H9 (cell line): ENCODE measurements at regions not wholly inside any gene's neighbourhood (a gene's known extent, or its start where the extent isn't known, plus 50 kb on each side); places are given as distances from the start of the nearest gene placed in this dataset.

Experiments
- DNase-seq: peaks from one replicate; pipeline ENCODE4 v3.0.0-alpha.2; 2017
- H2AFZ ChIP-seq: one replicate; pipeline ENCODE4 v1.6.1; 2013; ENCODE audit warnings: mild to moderate bottlenecking, low read length, control low read depth, moderate library complexity
- H2AK5ac ChIP-seq: 2 replicates; pipeline ENCODE4 v1.6.1; 2013; ENCODE audit warnings: low read length, control low read depth, mixed read lengths; ENCODE audit not compliant: insufficient read length
- H2BK120ac ChIP-seq: one replicate; pipeline ENCODE4 v1.6.1; 2013; ENCODE audit warnings: low read depth, mild to moderate bottlenecking, low read length, control low read depth, inconsistent platforms; ENCODE audit not compliant: poor library complexity, severe bottlenecking
- H2BK12ac ChIP-seq: 2 replicates; pipeline ENCODE4 v1.6.1; 2013; ENCODE audit warnings: low read length, control low read depth, mixed read lengths, low read depth; ENCODE audit not compliant: insufficient read length
- H2BK15ac ChIP-seq: 2 replicates; pipeline ENCODE4 v1.6.1; 2013; ENCODE audit warnings: low read depth, low read length, control low read depth
- H2BK20ac ChIP-seq: one replicate; pipeline ENCODE4 v1.6.1; 2013; ENCODE audit warnings: low read depth, mild to moderate bottlenecking, low read length, control low read depth, inconsistent platforms; ENCODE audit not compliant: poor library complexity, severe bottlenecking
- H2BK5ac ChIP-seq: 2 replicates; pipeline ENCODE4 v1.6.1; 2013; ENCODE audit warnings: low read length, control low read depth, mixed read lengths; ENCODE audit not compliant: insufficient read length
- H3K14ac ChIP-seq: 2 replicates; pipeline ENCODE4 v1.6.1; 2013; ENCODE audit warnings: low read length, control low read depth; ENCODE audit not compliant: insufficient read depth
- H3K18ac ChIP-seq: 2 replicates; pipeline ENCODE4 v1.6.1; 2013; ENCODE audit warnings: low read depth, mild to moderate bottlenecking, mixed read lengths, low read length, control low read depth; ENCODE audit not compliant: insufficient read length
- H3K23ac ChIP-seq: 2 replicates; pipeline ENCODE4 v1.6.1; 2013; ENCODE audit warnings: low read length, control low read depth, mixed read lengths, low read depth; ENCODE audit not compliant: insufficient read length
- H3K23me2 ChIP-seq: 2 replicates; pipeline ENCODE4 v1.6.1; 2013; ENCODE audit warnings: low read depth, mild to moderate bottlenecking, mixed read lengths, low read length, control low read depth; ENCODE audit not compliant: insufficient read length, poor library complexity, severe bottlenecking
- H3K27ac ChIP-seq: 2 replicates; pipeline ENCODE4 v1.5.1; 2013; ENCODE audit warnings: low read length, control low read depth, mixed read lengths, low read depth; ENCODE audit not compliant: insufficient read length
- H3K27me3 ChIP-seq: 2 replicates; pipeline ENCODE4 v1.6.1; 2013; ENCODE audit warnings: low read length, control low read depth, inconsistent platforms; ENCODE audit not compliant: insufficient read depth
- H3K4ac ChIP-seq: 2 replicates; pipeline ENCODE4 v1.6.1; 2013; ENCODE audit warnings: low read depth, mild to moderate bottlenecking, control low read depth, inconsistent platforms, low read length, moderate library complexity
- H3K4me1 ChIP-seq: 2 replicates; pipeline ENCODE4 v1.6.1; 2013; ENCODE audit warnings: low read length, control low read depth, inconsistent platforms; ENCODE audit not compliant: insufficient read depth
- H3K4me2 ChIP-seq: 2 replicates; pipeline ENCODE4 v1.6.1; 2013; ENCODE audit warnings: low read length, control low read depth, mixed read lengths; ENCODE audit not compliant: insufficient read length, insufficient read depth
- H3K56ac ChIP-seq: 2 replicates; pipeline ENCODE4 v1.6.1; 2013; ENCODE audit warnings: low read depth, mild to moderate bottlenecking, mixed read lengths, low read length, control low read depth; ENCODE audit not compliant: insufficient read length
- H3K79me1 ChIP-seq: 2 replicates; pipeline ENCODE4 v1.6.1; 2013; ENCODE audit warnings: low read depth, mild to moderate bottlenecking, moderate library complexity, low read length, control low read depth, inconsistent platforms; ENCODE audit not compliant: insufficient read depth, poor library complexity, severe bottlenecking
- H3K79me2 ChIP-seq: 2 replicates; pipeline ENCODE4 v1.6.1; 2013; ENCODE audit warnings: low read length, control low read depth, inconsistent platforms; ENCODE audit not compliant: insufficient read depth
- H3K9ac ChIP-seq: 2 replicates; pipeline ENCODE4 v1.6.1; 2013; ENCODE audit warnings: low read length, control low read depth, mixed read lengths; ENCODE audit not compliant: insufficient read length; ENCODE audit errors: extremely low read depth
- H3K9me3 ChIP-seq: one replicate; pipeline ENCODE4 v1.6.1; 2013; ENCODE audit warnings: low read depth, low read length, inconsistent platforms; ENCODE audit not compliant: control insufficient read depth
- H3T11ph ChIP-seq: one replicate; pipeline ENCODE4 v1.6.1; 2013; ENCODE audit warnings: mild to moderate bottlenecking, low read length, control low read depth, inconsistent platforms
- H4K20me1 ChIP-seq: one replicate; pipeline ENCODE4 v1.6.1; 2013; ENCODE audit not compliant: control insufficient read depth, insufficient read length, insufficient read depth
- H4K5ac ChIP-seq: 2 replicates; pipeline ENCODE4 v1.6.1; 2013; ENCODE audit warnings: low read depth, mild to moderate bottlenecking, mixed read lengths, low read length, control low read depth; ENCODE audit not compliant: insufficient read length
- H4K8ac ChIP-seq: replicated peaks from 2 replicates; pipeline ENCODE4 v1.6.1; 2013; ENCODE audit warnings: low read length, control low read depth, mixed read lengths, low read depth; ENCODE audit not compliant: insufficient read length
- H4K91ac ChIP-seq: 2 replicates; pipeline ENCODE4 v1.6.1; 2013; ENCODE audit warnings: low read depth, mild to moderate bottlenecking, moderate library complexity, mixed read lengths, low read length, control low read depth; ENCODE audit not compliant: insufficient read length
- H3K27ac Mint-ChIP-seq, 3 experiments: 2 replicates in 2 of 3; 3 replicates in 1 of 3; pipeline ENCODE4 v1.8.0; 2020 to 2021; ENCODE audit warnings: mixed read lengths in 3 of 3, mild to moderate bottlenecking in 1 of 3, moderate library complexity in 1 of 3
- H3K27me3 Mint-ChIP-seq: 2 replicates; pipeline ENCODE4 v1.8.0; 2021; ENCODE audit warnings: low read depth, mild to moderate bottlenecking, moderate library complexity, mixed read lengths
- H3K36me3 Mint-ChIP-seq, 3 experiments: 2 replicates in 2 of 3; 3 replicates in 1 of 3; pipeline ENCODE4 v1.8.0; 2020 to 2021; ENCODE audit warnings: low read depth in 3 of 3, mixed read lengths in 3 of 3; ENCODE audit not compliant: insufficient read depth in 1 of 3
- H3K4me1 Mint-ChIP-seq, 2 experiments: 2 replicates each; pipeline ENCODE4 v1.8.0; 2020; ENCODE audit warnings: mixed read lengths in 2 of 2
- H3K4me3 Mint-ChIP-seq, 2 experiments: 2 replicates in 1 of 2; 3 replicates in 1 of 2; pipeline ENCODE4 v1.8.0; 2020 to 2021; ENCODE audit warnings: mild to moderate bottlenecking in 2 of 2, mixed read lengths in 2 of 2, moderate library complexity in 1 of 2
- H3K9me3 Mint-ChIP-seq, 2 experiments: 2 replicates in 1 of 2; 3 replicates in 1 of 2; pipeline ENCODE4 v1.8.0; 2020; ENCODE audit warnings: mild to moderate bottlenecking in 2 of 2, mixed read lengths in 2 of 2, moderate library complexity in 1 of 2
- CTCF ChIP-seq: fragments of 200-600 bp; sonication (generic); conservative IDR thresholded peaks from 3 replicates; pipeline ENCODE4 v1.8.0; 2021; ENCODE audit warnings: antibody characterized with exemption, mild to moderate bottlenecking
- WGBS: extraction: QIAGEN DNeasy Blood & Tissue Kit; methylation state at CpG from one replicate; pipeline ENCODE4 v1.1.7; 2013; ENCODE audit warnings: missing lambda C conversion rate, low lambda C conversion rate, mixed read lengths; ENCODE audit not compliant: insufficient read length; ENCODE audit errors: extremely low coverage; 5-methylcytosine and 5-hydroxymethylcytosine counted together

- H4K20me1 ChIP-seq, result no peaks in the 10 kb centered on the region
- no peak overlapping the region for H3T11ph ChIP-seq
- no peak overlapping the region for H3K4me2 ChIP-seq
- no peak overlapping the region for H3K23ac ChIP-seq
- no peak overlapping the region for H2BK15ac ChIP-seq
- no peak overlapping the region for H3K27ac ChIP-seq
- H2BK20ac ChIP-seq, result no peak overlapping the region
- H3K23me2 ChIP-seq, result no peaks in the 10 kb centered on the region
- peak; percentile 12 for DNase-seq
- H3K9ac ChIP-seq, result no peak overlapping the region
- no peak overlapping the region for H2BK5ac ChIP-seq
- Mint-ChIP-seq H3K4me1 (peaks cover 0 to 3% of the 10 kb centered on the region in 2 experiments; a peak in 2 of 4 replicates), H3K36me3 (no peaks in the 10 kb centered on the region), H3K27me3 (peaks cover 2% of the 10 kb centered on the region; the same call in 1 of the 2 replicates), H3K9me3 (no peaks in the 10 kb centered on the region), H3K27ac (peak overlapping the region in 1 of 3 experiments; percentile 67; a peak in 1 of 7 replicates), H3K4me3 (no peak overlapping the region)
- no peak overlapping the region for H2BK120ac ChIP-seq
- no peak overlapping the region for H3K56ac ChIP-seq
- H3K79me1 ChIP-seq, result no peaks in the 10 kb centered on the region
- H2AK5ac ChIP-seq, result no peak overlapping the region
- H2BK12ac ChIP-seq, result no peak overlapping the region
- no peak overlapping the region for H3K4ac ChIP-seq
- no peak overlapping the region for H4K8ac ChIP-seq
- no peaks in the 10 kb centered on the region for H3K27me3 ChIP-seq
- no CpG with 5 or more reads among the region's 3 CpGs for WGBS
- H3K18ac ChIP-seq, result no peak overlapping the region
- no peak overlapping the region for H2AFZ ChIP-seq
- H4K91ac ChIP-seq, result no peak overlapping the region
- no peaks in the 10 kb centered on the region for H3K9me3 ChIP-seq
- H4K5ac ChIP-seq, result no peak overlapping the region
- H3K14ac ChIP-seq, result no peak overlapping the region
- H3K79me2 ChIP-seq, result no peaks in the 10 kb centered on the region
- TF ChIP-seq CTCF, result no peak
- no peaks in the 10 kb centered on the region for H3K4me1 ChIP-seq
Measured at GRCh38 chr20:24836041-24836533, 113.0 kb upstream of the CST7 start.
